NCI-H748 (cell line): ENCODE measurements at regions not wholly inside any gene's neighbourhood (a gene's known extent, or its start where the extent isn't known, plus 50 kb on each side); places are given as distances from the start of the nearest gene placed in this dataset.
"Not testable (repeated sequence)": the region's sequence is repeated elsewhere in the genome, so short reads cannot be mapped to it uniquely, and the experiment has no call there.

Experiments used
- DNase-seq: peaks from one replicate; lab custom pipeline; 2025; ENCODE audit not compliant: unreplicated experiment; lab: John Stamatoyannopoulos, UW

DNA sequence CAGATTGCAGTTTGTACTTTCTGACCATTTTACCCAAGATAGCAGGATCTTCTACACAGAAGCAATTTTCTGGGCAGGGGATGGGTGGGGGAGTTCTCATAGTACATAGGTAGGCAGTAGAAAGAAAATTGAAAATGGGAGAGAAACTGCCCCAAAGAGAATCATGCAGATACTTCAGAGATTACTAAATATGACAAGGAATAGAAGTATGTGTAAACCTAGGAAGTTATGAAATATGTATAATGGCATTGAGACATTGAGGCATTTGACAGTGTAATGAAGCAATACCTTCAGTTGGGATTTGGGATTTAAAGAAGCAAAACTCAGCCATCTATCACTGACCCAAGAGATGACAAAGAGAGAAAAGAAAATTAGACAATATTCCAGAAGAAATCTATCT lies 233.0 kb downstream of the PTN start:
- no peak for DNase-seq

DNA sequence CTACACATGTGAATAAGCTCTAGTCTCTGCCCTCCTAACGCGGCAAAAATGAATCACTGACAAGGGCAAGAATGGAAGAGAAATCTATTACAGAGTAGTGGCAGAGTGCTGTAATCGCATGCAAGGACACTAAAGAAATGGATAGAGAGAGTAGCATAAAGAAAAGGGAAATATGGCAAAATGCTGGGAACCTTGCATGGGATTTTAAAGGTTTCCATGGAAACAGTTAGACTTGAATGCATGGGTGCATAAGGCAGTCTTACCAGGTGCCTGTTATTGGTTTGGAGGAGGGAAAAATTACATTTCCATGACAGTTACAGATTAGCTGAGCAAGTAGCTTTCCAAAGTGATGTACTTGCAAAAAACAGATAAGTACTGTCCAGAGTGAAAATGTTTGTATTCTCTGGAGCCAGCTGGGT lies 233.4 kb downstream of the PTN start:
- DNase-seq: no peak

DNA sequence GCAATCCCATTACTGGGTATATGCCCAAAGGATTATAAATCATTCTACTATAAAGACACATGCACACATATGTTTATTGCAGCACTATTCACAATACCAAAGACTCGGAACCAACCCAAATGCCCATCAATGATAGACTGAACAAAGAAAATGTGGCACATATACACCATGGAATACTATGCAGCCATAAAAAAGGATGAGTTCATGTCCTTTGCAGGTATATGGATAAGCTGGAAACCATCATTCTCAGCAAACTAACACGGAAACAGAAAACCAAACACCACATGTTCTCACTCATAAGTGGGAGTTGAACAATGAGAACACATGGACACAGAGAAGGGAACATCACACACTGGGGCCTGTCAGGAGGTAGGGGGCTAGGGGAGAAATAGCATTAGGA lies 235.7 kb downstream of the PTN start:
- not testable (repeated sequence) for DNase-seq

DNA sequence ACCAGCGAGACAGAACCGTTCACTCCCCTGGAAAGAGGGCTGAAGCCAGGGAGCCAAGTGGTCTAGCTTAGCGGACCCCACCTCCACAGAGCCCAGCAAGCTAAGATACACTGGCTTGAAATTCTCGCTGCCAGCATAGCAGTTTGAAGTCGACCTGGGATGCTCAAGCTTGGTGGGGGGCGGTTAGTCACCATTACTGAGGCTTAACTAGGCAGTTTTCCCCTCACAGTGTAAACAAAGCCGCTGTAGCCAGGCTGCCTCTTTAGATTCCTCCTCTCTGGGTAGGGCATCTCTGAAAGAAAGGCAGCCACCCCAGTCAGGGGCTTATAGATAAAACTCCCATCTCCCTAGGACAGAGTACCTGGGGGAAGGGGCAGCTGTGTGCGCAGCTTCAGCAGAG lies 235.1 kb downstream of the CHRM2 start:
- DNase-seq: not testable (repeated sequence)

DNA sequence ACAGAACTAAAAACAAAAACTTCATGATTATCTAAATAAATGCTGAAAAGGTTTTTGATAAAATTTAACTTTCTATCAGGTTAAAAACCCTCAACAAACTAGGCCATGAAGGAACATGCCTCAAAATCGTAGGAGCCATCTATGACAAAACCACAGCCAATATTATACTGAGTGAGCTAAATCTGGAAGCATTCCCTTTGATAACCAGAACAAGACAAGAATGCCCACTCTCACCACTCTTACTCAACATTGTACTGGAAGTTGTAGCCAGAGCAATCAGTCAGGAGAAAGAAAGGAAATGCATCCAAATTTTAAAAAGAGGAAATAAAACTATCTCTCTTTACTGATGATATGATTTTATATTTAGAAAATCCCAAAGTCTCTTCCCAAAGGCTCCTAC lies 228.7 kb downstream of the CHRM2 start:
- no peak for DNase-seq

DNA sequence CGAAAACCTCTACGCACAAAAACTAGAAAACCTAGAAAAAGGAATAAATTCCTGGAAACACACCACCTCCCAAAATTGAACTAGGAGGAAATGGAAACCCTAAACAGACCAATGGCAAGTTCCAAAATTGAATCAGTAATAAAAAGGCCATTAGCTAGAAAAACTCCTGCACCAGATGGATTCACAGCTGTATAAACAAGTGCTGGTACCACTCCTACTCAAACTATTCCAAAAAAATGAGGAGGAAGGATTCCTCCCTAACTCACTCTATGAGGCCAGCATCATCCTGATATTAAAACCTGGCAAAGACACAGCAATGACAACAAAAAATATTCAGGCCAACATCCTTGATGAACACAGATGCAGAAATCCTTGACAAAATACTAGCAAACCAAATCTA lies 228.2 kb downstream of the CHRM2 start:
- no peak for DNase-seq

DNA sequence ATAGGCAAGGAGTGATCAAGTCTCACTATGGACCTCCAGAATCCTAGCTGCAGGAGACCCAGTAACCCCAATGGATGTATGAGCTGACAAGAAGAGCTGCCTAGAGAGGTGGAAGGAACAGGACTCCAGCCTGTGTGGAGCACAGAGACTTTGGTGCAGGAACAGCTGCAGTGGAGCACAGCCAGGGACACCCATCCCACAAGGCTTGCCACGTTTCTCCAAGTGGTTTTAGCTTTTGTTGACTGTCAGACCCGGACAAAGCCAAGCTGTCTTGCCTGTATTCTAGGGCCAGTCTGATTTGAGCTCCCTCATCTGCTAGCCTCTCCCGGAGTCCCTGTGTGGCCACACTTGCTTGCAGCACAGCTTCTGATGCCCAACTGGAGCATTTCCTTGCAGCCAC lies 224.7 kb downstream of the CHRM2 start:
- no peak for DNase-seq

DNA sequence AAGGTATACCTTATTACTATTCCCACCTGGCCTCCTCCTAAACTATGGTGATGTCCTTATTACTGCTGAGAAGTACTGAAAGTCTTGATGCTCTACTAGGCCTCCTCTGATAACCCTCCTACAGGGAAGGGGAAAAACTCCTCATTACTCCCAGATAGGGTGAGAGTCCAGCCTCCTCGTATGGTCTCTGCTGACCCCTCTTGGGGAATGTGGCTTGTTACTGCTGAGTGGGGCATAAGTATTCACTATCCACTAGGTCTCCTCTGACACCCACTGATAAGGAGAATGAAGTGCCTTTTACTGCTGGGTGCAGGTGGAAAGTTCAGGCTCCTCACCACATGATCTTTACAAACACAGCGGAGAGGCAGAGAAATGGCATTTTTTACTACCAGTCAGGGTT lies 222.9 kb downstream of the CHRM2 start:
- DNase-seq: peak; percentile 9

DNA sequence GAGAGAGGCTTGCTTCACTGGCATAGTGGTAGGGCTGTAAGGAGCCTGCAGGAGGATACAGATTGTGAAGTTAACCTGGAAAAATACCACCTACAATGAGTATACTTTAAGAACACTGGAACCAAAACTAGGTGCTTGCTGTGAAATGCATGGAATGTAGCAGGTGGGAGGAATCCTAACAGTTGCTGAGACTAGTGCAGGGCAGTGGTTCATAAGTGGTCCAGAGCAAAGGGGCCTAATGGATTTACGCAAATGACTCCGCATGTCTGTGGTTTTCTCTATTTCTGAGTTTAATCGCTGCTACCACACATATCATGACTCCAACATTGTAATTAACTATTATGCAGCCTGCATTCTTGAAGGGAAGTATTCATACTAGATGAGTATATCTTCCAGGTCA lies 218.4 kb downstream of the CHRM2 start:
- DNase-seq: no peak

DNA sequence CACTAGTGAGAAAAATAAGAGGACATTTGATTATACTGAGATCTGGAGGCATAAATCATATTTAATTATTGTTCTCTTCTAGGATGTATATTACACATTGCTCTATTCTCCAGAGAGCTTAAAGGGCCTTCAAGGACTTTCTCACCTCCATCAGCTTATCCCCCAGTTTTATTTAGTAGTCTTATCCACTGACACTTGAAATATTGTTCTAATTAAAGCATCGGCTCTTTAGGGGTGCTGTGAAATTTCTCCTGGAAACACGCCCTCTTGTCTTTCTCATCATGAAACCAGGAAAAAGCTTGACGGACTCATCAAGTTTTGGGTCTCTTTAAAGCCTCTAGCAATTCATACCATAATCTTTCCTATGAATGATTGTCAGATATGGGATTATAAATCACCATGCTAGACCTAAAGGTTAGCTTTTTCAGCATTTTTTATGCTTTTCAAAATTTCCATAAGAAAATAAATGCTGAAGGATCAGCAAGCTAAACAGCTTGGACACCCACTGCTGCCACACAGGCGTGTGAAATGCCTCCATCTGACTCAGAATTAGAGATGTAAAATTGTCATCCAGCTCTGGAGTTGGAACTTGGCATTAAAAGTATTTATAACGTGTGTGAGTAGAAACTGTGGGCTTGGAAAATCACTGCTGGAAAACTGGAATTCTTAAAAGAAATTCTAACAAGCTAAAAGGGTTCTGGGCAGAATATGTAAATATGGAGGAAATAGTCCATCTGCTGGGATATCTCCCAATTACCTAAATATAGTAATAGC lies 216.3 kb downstream of the CHRM2 start:
- no peak for DNase-seq

DNA sequence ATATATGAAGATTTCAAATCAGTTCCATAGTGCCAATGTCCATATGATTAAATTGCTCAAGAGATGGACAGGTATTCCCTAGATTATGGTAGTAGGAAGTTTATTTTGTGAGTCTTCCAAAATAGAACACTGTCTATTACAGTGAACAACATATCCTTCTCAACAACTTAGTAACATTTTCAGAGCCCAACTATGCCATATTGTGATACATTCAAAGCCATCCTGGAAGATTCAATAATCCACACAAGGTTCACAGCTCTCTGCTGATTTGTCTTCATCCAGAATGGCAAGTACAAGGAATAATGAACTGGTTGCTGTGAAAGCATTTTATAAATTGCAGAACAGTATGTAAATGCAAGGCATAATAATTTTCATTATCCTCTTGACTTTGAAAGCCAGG lies 213.9 kb downstream of the CHRM2 start:
- DNase-seq: no peak

DNA sequence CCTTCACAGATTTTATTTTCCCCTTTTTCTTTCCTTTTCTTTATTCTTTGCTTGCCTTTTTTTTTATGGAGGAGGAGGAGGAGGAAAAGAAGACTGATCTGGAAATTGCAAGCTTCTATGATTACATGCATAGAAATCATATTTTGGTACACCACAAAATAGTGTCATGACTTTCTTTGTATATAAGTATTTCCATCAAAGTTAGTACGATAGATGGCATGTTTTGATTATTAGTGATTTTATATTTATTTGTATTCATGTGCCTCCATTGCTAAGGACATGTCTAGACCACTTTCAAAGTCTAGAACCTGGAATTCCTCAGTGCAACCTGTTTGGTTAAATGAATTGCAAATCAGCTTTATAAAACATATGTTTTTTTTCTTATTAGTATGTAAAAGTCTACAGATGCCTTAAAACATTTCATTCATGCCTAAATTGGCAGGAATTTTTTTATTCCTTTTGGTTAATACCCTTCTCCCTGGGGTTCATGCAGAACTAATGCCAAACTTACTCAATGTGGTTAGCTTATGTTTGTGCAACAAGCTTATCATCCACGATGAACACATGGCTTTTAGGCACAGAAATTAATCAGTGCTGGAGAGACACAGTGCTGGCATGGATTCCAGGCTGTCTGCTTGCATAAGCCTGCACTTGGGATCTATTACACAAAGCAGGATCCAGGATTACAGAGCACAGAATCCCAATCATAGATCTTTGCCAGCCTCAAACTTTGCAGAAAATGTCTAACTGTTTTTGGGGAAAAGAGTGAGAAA lies 213.1 kb downstream of the CHRM2 start:
- no peak for DNase-seq

DNA sequence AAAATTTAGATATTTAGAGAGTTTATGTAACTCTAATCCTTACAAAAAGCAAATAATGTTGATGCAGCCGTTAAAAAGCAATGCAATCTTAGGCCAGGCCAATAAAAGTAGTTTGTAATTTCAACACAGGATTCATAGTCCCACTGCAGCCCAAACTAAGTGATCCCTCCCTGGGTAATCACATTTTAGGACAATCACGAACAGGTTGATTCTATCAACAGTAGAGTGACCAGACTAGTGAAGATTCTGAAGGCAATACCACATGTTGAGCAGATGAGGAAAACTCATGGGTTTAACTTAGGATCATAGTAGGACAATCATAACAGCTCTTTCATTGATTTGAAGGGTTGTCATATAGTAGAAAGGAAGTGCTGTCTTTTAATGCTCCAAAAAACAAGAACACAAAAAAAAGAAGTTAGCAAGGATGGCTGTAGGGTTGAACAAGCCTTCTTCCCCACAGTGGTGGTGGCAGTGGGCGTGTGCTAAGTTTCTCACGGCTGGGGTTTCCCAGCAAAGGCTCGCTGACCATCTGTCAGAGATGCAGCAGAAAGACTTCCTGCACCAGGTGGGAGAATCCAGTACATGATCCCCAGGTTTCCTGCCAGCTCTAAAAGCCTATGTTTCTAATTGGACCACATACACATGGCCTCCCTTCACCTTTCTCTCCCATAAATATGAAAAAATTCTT lies 212.2 kb downstream of the CHRM2 start:
- DNase-seq: no peak

DNA sequence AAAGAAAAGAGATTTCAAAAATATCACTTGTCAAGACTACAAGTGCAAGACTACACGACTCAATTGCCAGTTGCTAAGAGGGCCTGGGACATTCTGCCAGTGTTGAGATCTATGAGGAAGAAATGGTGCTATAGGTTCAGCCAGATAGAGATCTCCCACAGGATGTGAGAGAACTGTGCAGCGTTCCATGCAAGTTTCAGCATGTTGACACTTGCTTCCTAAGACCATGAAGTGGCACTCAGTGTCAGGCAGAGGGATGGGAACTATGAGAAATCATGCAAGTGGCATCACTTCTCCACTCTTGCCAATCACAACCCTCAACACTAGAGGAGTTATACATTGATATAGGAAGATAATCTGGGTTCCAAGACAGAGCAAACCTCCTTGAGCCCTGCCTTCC lies 210.3 kb downstream of the CHRM2 start:
- DNase-seq: no peak

DNA sequence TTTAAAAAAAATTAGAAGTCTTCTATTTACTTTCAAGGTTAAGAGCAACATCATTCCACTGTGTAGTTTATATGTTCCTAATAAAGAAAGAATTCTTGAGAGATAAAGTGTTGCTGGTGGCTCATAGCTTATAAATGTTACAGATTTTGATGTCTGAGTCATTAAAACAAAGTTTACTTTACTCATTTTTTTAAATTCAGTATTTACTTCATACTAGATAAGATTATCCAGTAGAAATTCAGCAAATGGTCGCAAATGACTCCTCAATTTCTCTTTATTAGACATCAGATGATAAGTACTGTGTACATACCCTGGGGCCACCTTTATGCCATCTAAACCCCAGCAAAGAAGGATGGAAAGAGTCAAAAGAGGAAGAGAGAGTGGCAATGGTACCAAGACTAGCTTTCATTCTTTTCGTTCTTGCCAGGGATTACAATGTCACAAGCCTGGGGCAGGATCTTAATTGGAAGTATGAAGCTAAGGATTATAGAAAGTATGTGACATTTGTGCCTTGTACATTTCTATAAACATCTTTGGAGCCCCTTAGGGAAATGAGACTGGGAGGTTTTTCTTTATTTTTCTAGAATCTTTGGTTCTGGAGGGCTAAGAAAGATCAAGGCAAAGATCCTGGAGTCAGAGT lies 206.1 kb downstream of the CHRM2 start:
- DNase-seq: no peak

DNA sequence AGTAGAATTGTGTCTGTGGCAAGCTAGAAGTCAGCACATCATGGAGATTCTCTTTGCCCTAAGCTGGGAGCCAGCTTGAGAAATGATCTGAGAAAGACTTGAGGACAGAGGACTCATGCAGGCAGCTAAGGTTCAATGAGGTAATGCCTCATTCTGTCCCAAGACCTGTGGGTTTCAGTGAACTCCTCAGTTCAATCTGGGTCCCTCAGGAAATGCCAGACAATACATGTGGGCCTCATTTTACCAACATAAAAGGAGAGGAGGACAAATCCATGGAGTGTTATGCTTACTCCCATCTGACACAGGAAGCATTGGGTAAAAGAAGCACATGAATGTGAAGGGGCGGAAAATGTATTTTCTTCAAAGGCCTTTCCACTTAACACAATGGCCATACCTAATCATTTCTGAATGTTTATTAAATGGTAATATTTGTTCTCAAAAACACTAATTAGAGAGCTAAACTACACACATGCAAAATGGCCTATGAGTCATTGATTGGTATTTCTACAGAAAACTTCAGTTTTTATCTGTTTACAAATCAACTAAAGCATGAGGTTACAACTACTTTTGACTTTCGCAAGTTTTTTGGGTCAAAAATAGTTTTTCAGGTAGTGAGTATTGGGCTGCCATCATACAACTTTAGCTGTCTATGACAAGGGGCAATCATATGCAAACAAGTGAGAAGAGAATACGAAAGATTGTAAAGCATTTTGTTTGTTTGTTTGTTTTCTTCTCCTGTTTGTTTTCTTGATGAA lies 205.3 kb downstream of the CHRM2 start:
- no peak for DNase-seq
